ENCODE measurements at regions not wholly inside any gene's neighbourhood (a gene's known extent, or its start where the extent isn't known, plus 50 kb on each side); places are given as distances from the start of the nearest gene placed in this dataset.

DNA sequence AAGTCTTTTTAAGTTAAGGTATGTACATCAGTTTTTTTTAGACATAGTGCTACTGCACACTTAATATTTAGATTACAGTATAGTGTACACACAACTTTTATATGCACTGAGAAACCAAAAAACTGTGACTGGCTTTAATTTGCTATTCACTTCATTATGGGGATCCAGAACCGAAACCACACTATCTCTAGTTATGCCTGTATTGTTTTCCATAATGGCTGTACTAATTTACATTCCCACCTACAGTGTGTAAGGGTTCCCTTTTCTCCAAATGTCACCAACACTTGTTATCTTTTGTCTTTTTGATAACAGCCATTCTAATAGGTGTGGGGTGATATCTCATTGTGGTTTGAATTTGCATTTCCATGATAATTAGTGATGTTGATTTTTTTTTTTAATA is 213.4 kb upstream of the CCDC150 start:
- DNase-seq (no peak), ATAC-seq (no peak)
- Histone ChIP-seq H3K27me3 (no peaks in the 10 kb centered on the region), H3K4me1 (no peaks in the 10 kb centered on the region), H3K36me3 (replicated peaks in 1 of 2; ENCODE audit: insufficient read depth in 1 of 2, low read depth in 2 of 2) (no peaks in the 10 kb centered on the region), H3K9me3 (no peaks in the 10 kb centered on the region), H3K4me3 (no peak overlapping the region), H3K27ac (no peak overlapping the region)
- 75 to 79% methylated on average over 1 of the region's 1 CpG for WGBS, 2 donors
- intact Hi-C loops (cut with DNase I) = no loop called here
- TF ChIP-seq, protein P1, sequence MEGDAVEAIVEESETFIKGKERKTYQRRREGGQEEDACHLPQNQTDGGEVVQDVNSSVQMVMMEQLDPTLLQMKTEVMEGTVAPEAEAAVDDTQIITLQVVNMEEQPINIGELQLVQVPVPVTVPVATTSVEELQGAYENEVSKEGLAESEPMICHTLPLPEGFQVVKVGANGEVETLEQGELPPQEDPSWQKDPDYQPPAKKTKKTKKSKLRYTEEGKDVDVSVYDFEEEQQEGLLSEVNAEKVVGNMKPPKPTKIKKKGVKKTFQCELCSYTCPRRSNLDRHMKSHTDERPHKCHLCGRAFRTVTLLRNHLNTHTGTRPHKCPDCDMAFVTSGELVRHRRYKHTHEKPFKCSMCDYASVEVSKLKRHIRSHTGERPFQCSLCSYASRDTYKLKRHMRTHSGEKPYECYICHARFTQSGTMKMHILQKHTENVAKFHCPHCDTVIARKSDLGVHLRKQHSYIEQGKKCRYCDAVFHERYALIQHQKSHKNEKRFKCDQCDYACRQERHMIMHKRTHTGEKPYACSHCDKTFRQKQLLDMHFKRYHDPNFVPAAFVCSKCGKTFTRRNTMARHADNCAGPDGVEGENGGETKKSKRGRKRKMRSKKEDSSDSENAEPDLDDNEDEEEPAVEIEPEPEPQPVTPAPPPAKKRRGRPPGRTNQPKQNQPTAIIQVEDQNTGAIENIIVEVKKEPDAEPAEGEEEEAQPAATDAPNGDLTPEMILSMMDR (IDR thresholded peaks at IDR 0.05) = no peak
- no peak for TF ChIP-seq POLR2A (IDR thresholded peaks at IDR 0.05)

DNA sequence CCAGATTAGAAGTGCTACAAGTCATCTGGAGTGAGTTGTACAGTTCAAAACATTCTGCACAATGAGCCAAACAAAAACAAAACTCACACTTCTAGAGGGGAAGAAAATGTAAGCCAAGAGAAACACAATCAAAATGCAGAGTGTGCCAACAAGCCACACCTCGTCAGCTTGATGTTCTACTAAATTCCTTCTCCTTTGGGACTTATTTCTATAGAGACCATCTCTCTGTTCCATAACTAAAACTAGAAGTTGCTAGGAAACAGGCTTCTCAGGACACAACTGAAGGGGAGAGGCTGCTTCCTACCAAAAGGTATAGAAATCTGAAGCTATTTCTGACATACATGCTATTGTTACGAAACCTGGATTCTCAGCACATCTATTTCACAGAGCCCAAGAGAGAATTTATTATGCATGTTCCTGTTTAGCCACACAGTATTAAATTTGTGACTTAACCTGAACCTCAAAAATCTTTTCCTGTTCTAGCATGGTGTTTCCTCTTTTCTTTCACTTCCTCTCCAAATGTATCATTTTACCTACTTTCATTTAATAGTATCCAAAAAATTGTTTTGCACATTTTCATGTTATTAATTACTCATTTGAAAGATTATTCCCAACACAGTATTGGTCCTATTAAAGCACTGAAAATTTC is 211.4 kb upstream of the CCDC150 start:
- TF ChIP-seq, protein P1 (IDR thresholded peaks at IDR 0.05) = no peak
- TF ChIP-seq POLR2A (IDR thresholded peaks at IDR 0.05) = no peak
- ATAC-seq (no peak), DNase-seq (no peak)
- Histone ChIP-seq H3K27ac (no peak overlapping the region), H3K36me3 (replicated peaks in 1 of 2; ENCODE audit: insufficient read depth in 1 of 2, low read depth in 2 of 2) (no peaks in the 10 kb centered on the region), H3K27me3 (no peaks in the 10 kb centered on the region), H3K4me3 (no peak overlapping the region), H3K4me1 (no peaks in the 10 kb centered on the region), H3K9me3 (no peaks in the 10 kb centered on the region)
- WGBS, 2 donors = 15 to 16% methylated on average over 2 of the region's 2 CpGs
- intact Hi-C loops (cut with DNase I) = no loop called here

DNA sequence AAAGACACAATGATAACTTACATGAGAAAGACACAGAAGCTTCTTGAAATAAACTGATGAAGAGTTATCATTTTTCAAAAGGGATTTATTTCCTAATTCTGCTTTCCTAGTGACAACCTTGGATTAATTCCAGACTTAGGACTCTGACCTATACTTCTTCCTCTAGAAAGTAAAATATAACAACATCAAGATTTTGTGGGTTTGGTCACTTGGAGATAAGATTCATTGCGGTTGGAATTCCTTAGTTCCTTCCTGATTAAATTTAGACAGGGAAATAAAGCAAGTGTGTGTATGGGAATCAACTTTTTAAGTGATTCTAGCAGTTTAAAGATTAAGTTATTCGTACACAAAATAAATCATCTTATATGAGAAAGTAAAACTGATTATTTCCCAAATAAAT is 208.4 kb upstream of the CCDC150 start:
- DNase-seq (no peak), ATAC-seq (no peak)
- Histone ChIP-seq H3K27me3 (no peaks in the 10 kb centered on the region), H3K4me1 (no peaks in the 10 kb centered on the region), H3K36me3 (replicated peaks in 1 of 2; ENCODE audit: insufficient read depth in 1 of 2, low read depth in 2 of 2) (no peaks in the 10 kb centered on the region), H3K4me3 (no peak overlapping the region), H3K27ac (no peak overlapping the region), H3K9me3 (no peaks in the 10 kb centered on the region)
- no peak for TF ChIP-seq POLR2A (IDR thresholded peaks at IDR 0.05)
- TF ChIP-seq, protein P1 (IDR thresholded peaks at IDR 0.05) = no peak
- intact Hi-C loops (cut with DNase I) = no loop called here
- WGBS, 2 donors = 23 to 46% methylated on average over 2 of the region's 2 CpGs

DNA sequence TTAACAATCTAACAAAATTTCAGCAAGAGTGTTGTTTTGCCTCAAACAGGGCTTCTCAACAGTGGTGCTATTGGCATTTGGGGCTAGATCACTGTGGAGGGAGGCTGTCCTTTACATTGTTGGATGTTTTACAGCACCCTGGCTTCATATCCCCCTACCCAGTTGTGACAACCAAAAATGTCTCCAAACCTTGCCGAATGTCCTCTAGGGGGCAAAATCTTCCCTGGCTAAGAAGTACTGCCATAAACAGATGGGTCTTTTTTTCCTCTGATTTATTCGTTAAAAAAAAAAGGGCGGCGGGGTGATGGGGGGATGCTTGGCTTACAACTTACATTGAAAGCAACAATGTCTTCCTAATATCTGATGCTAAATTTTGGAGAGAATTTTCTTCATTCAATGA is 207.6 kb upstream of the CCDC150 start:
- intact Hi-C loops (cut with DNase I) = no loop called here
- H3K4me1 ChIP-seq = no peaks in the 10 kb centered on the region
- H3K27ac ChIP-seq = no peak overlapping the region
- no peaks in the 10 kb centered on the region for H3K27me3 ChIP-seq
- WGBS, 2 donors = 39 to 45% methylated on average over 4 of the region's 4 CpGs
- DNase-seq = no peak
- H3K9me3 ChIP-seq = no peaks in the 10 kb centered on the region
- no peak for TF ChIP-seq POLR2A (IDR thresholded peaks at IDR 0.05)
- TF ChIP-seq, protein P1 (IDR thresholded peaks at IDR 0.05) = no peak
- H3K36me3 ChIP-seq (replicated peaks in 1 of 2; ENCODE audit: insufficient read depth in 1 of 2, low read depth in 2 of 2) = no peaks in the 10 kb centered on the region
- ATAC-seq = no peak
- no peak overlapping the region for H3K4me3 ChIP-seq

DNA sequence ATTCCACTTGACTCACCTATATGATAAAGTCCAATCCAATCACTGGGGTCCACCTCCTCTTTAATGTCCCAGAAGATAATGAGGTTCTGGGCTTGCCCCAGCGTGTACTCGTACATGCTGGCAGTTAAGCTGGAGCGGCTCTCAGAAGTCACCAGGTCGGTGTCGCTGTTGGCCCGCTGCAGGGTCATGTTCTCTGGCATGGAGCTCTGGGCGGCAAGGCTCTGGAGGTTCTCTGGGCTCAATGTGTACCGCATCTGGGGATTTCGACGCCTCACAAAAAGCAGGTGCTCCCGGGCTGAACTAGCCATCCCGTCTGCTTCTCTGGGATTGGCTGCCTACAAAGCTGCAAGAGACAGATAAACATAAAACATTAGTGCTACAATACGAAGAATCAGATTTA is 206.4 kb upstream of the CCDC150 start:
- intact Hi-C loops (cut with DNase I) = no loop called here
- H3K9me3 ChIP-seq = no peaks in the 10 kb centered on the region
- ATAC-seq = no peak
- H3K27ac ChIP-seq = no peak overlapping the region
- no peaks in the 10 kb centered on the region for H3K4me1 ChIP-seq
- TF ChIP-seq POLR2A (IDR thresholded peaks at IDR 0.05) = no peak
- TF ChIP-seq, protein P1 (IDR thresholded peaks at IDR 0.05) = no peak
- H3K4me3 ChIP-seq = no peak overlapping the region
- H3K36me3 ChIP-seq (replicated peaks in 1 of 2; ENCODE audit: insufficient read depth in 1 of 2, low read depth in 2 of 2) = no peaks in the 10 kb centered on the region
- WGBS, 2 donors = 83 to 93% methylated on average over 13 of the region's 13 CpGs
- no peak for DNase-seq
- H3K27me3 ChIP-seq = no peaks in the 10 kb centered on the region
